NB4 (cell line): ENCODE measurements at regions not wholly inside any gene's neighbourhood (a gene's known extent, or its start where the extent isn't known, plus 50 kb on each side); places are given as distances from the start of the nearest gene placed in this dataset.

ENCODE experiments used
- CTCF ChIP-seq: IDR thresholded peaks from one replicate; pipeline ENCODE4 v1.5.1; 2012; ENCODE audit warnings: low read depth, low read length
- MAX ChIP-seq: IDR thresholded peaks from 2 replicates; pipeline ENCODE4 v1.6.1; 2011; ENCODE audit warnings: low read depth, low read length
- MYC ChIP-seq: IDR thresholded peaks from 2 replicates; pipeline ENCODE4 v1.6.1; 2011; ENCODE audit warnings: low read depth, low read length
- POLR2A ChIP-seq: IDR thresholded peaks from 2 replicates; pipeline ENCODE4 v1.6.1; 2011; ENCODE audit warnings: mild to moderate bottlenecking; ENCODE audit not compliant: insufficient read length; ENCODE audit errors: extremely low read depth

- TF ChIP-seq CTCF (no peak), POLR2A (no peak), MAX (no peak), MYC (no peak)
Measured at GRCh38 chr21:31420354-31420753, 76.3 kb upstream of the TIAM1 start.
